GM12892 (cell line): ENCODE measurements at regions not wholly inside any gene's neighbourhood (a gene's known extent, or its start where the extent isn't known, plus 50 kb on each side); places are given as distances from the start of the nearest gene placed in this dataset.

Experiments
- POLR2A ChIP-seq: IDR thresholded peaks from 2 replicates; pipeline ENCODE4 v1.6.1; 2011; ENCODE audit warnings: low read depth, low read length, control low read depth
- POLR2AphosphoS5 ChIP-seq: IDR thresholded peaks from 2 replicates; pipeline ENCODE4 v1.6.1; 2011; ENCODE audit warnings: low read depth, low read length, control low read depth
- TAF1 ChIP-seq: IDR thresholded peaks from 2 replicates; pipeline ENCODE4 v1.6.1; 2011; ENCODE audit warnings: low read depth, mild to moderate bottlenecking, control low read depth, low read length, borderline replicate concordance

GRCh38 chr11:30107899-30108298 is 91.1 kb upstream of the KCNA4 start:
- TF ChIP-seq POLR2A (no peak), POLR2AphosphoS5 (no peak), TAF1 (no peak)
